CD4-positive, alpha-beta T cell treated with Interleukin-6 at 100 ng/mL for 8 hours (primary cell): ENCODE measurements at regions not wholly inside any gene's neighbourhood (a gene's known extent, or its start where the extent isn't known, plus 50 kb on each side); places are given as distances from the start of the nearest gene placed in this dataset.

Experiments used
- DNase-seq: peaks from one replicate; pipeline ENCODE4 v3.0.0-alpha.2; 2020; ENCODE audit warnings: mixed read lengths, low spot score

GRCh38 chr7:16001477-16001876 is 315.0 kb upstream of the MEOX2 start:
- no peak for DNase-seq

- DNase-seq = no peak
Measured at GRCh38 chr7:15998617-15999016, 312.1 kb upstream of the MEOX2 start.

GRCh38 chr7:15995027-15995426 is 308.5 kb upstream of the MEOX2 start:
- DNase-seq = no peak

GRCh38 chr7:15989194-15989593 is 302.7 kb upstream of the MEOX2 start:
- no peak for DNase-seq

GRCh38 chr7:15985587-15986384 is 299.3 kb upstream of the MEOX2 start:
- no peak for DNase-seq

GRCh38 chr7:15977663-15978062 is 291.2 kb upstream of the MEOX2 start:
- no peak for DNase-seq

- no peak for DNase-seq
Measured at GRCh38 chr7:15972862-15973275, 286.4 kb upstream of the MEOX2 start.

- no peak for DNase-seq
Measured at GRCh38 chr7:15967551-15967950, 281.1 kb upstream of the MEOX2 start.

- no peak for DNase-seq
Measured at GRCh38 chr7:15967121-15967520, 280.6 kb upstream of the MEOX2 start.

GRCh38 chr7:15963206-15963605 is 276.7 kb upstream of the MEOX2 start:
- no peak for DNase-seq

GRCh38 chr7:15954671-15955354 is 268.3 kb upstream of the MEOX2 start:
- DNase-seq = no peak

- DNase-seq = no peak
Measured at GRCh38 chr7:15950299-15950698, 263.8 kb upstream of the MEOX2 start.

GRCh38 chr7:15947754-15948153 is 261.3 kb upstream of the MEOX2 start:
- no peak for DNase-seq

GRCh38 chr7:15938115-15938514 is 251.6 kb upstream of the MEOX2 start:
- DNase-seq = no peak

GRCh38 chr7:15937571-15937970 is 251.1 kb upstream of the MEOX2 start:
- DNase-seq = no peak

- no peak for DNase-seq
Measured at GRCh38 chr7:15936991-15937390, 250.5 kb upstream of the MEOX2 start.

- DNase-seq = no peak
Measured at GRCh38 chr7:15932318-15932717, 245.8 kb upstream of the MEOX2 start.

GRCh38 chr7:15929411-15929810 is 242.9 kb upstream of the MEOX2 start:
- DNase-seq = no peak

- DNase-seq = no peak
Measured at GRCh38 chr7:15925608-15926007, 239.1 kb upstream of the MEOX2 start.

- no peak for DNase-seq
Measured at GRCh38 chr7:15924910-15925309, 238.4 kb upstream of the MEOX2 start.

GRCh38 chr7:15922002-15922401 is 235.5 kb upstream of the MEOX2 start:
- no peak for DNase-seq

- no peak for DNase-seq
Measured at GRCh38 chr7:15921576-15921975, 235.1 kb upstream of the MEOX2 start.

GRCh38 chr7:15920953-15921352 is 234.5 kb upstream of the MEOX2 start:
- no peak for DNase-seq
